ENCODE measurements at regions not wholly inside any gene's neighbourhood (a gene's known extent, or its start where the extent isn't known, plus 50 kb on each side); places are given as distances from the start of the nearest gene placed in this dataset.
"Not testable (repeated sequence)": the region's sequence is repeated elsewhere in the genome, so short reads cannot be mapped to it uniquely, and the experiment has no call there.

DNA sequence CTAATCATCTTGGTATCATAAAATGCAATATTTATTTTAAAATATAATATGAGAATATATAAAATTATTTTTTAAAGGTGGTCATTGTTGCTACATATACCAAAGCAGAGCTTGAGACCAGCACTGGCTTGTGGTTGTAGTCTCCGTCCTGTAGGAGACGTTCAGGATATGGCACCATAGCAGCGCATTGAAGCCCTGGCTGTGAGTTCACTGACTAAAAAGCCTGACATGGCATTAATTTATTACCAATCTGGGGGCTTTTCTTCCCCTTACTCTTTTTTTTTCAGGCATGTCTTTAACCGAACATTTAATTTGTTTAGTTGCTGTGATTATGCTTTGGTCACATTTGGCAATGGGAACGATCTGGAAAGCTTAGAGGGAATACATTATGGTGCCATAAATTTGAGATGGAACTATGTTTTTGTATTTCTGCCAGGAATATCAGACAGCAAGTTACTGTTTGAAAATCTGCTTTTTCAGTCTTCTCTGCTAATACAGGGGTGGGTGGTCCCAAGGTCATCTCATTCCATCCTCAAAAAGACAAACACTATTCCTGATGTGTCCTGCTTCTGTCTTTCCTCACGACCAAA lies 108.5 kb downstream of the ZIC4 start:
- Mint-ChIP-seq H3K9me3 (peaks cover 9% of the 10 kb centered on the region), H3K27ac (ENCODE audit: low read depth) (no peak overlapping the region), H3K36me3 (ENCODE audit: insufficient read depth) (peaks cover 1% of the 10 kb centered on the region), H3K4me3 (no peak overlapping the region), H3K4me1 (no peaks in the 10 kb centered on the region), H3K27me3 (no peaks in the 10 kb centered on the region)
- DNase-seq (ENCODE audit: low spot score in 2 of 2) (no peak), ATAC-seq (replicated peaks; ENCODE audit: extremely low read depth, poor library complexity, severe bottlenecking) (no peak)

- DNase-seq (ENCODE audit: low spot score in 2 of 2); H3K4me1 Mint-ChIP-seq; ATAC-seq (replicated peaks; ENCODE audit: extremely low read depth, poor library complexity, severe bottlenecking); H3K27ac Mint-ChIP-seq (ENCODE audit: low read depth); H3K4me3 Mint-ChIP-seq; H3K27me3 Mint-ChIP-seq; H3K36me3 Mint-ChIP-seq (ENCODE audit: insufficient read depth): not testable (repeated sequence)
- peaks cover 18% of the 10 kb centered on the region for H3K9me3 Mint-ChIP-seq
Measured at GRCh38 chr3:147287370-147287769, 119.0 kb downstream of the ZIC4 start.

GRCh38 chr3:147269907-147270306 lies 136.4 kb downstream of the ZIC4 start:
- Mint-ChIP-seq H3K9me3 (peaks cover 31% of the 10 kb centered on the region), H3K4me1 (no peaks in the 10 kb centered on the region), H3K4me3 (no peak overlapping the region), H3K27me3 (no peaks in the 10 kb centered on the region), H3K36me3 (ENCODE audit: insufficient read depth) (peaks cover 2% of the 10 kb centered on the region), H3K27ac (ENCODE audit: low read depth) (no peak overlapping the region)
- DNase-seq (ENCODE audit: low spot score in 2 of 2) (no peak), ATAC-seq (replicated peaks; ENCODE audit: extremely low read depth, poor library complexity, severe bottlenecking) (no peak)

- Mint-ChIP-seq H3K36me3 (ENCODE audit: insufficient read depth) (peaks cover 2% of the 10 kb centered on the region), H3K9me3 (peaks cover 27% of the 10 kb centered on the region), H3K27me3 (no peaks in the 10 kb centered on the region), H3K4me3 (no peak overlapping the region), H3K27ac (ENCODE audit: low read depth) (no peak overlapping the region), H3K4me1 (no peaks in the 10 kb centered on the region)
- no peak for ATAC-seq (replicated peaks; ENCODE audit: extremely low read depth, poor library complexity, severe bottlenecking)
- no peak for DNase-seq (ENCODE audit: low spot score in 2 of 2)
Measured at GRCh38 chr3:147267434-147267833, 138.9 kb downstream of the ZIC4 start.

DNA sequence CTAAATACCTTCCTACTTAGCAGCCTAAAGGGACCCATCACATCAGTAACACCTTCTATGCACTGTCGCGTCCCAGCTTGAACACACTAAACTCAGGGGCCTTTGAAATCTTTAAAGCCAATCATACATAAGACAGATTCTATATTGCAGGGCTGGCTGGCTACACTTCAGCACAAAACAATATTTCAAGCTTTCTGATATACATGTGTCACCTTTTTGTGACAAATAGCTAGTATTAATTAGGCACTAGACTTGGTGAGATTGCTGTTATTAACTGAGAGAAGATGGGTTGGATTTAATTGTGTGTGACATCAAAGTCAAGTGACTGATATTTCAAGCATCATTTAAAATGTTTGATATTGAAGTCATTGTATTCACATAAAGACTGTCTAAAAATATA lies 148.4 kb downstream of the ZIC4 start:
- Mint-ChIP-seq H3K36me3 (ENCODE audit: insufficient read depth) (no peaks in the 10 kb centered on the region), H3K4me3 (no peak overlapping the region), H3K4me1 (no peaks in the 10 kb centered on the region), H3K9me3 (no peaks in the 10 kb centered on the region), H3K27ac (ENCODE audit: low read depth) (no peak overlapping the region), H3K27me3 (no peaks in the 10 kb centered on the region)
- ATAC-seq (replicated peaks; ENCODE audit: extremely low read depth, poor library complexity, severe bottlenecking) (no peak), DNase-seq (ENCODE audit: low spot score in 2 of 2) (no peak)

DNA sequence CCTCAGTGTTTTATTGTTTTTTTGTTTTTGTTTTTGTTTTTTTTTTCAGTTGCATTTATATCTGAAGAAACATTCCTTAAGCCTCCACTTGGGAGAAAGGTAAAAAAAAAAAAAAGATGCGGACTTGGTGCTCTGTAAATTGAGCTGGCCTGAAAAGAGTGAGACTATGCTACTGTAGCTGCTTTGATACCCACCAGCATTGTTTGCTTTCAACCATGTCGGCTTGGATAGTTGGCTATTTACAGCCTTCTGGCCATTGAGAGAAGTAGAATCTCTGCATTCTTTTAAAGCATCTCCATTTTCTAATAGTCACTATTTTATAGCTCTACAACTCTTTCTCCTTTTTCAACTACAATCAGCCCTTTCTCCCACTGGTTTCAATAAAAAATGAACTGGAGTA lies 149.6 kb downstream of the ZIC4 start:
- no peak for DNase-seq (ENCODE audit: low spot score in 2 of 2)
- Mint-ChIP-seq H3K27ac (ENCODE audit: low read depth) (no peak overlapping the region), H3K4me3 (no peak overlapping the region), H3K36me3 (ENCODE audit: insufficient read depth) (no peaks in the 10 kb centered on the region), H3K27me3 (no peaks in the 10 kb centered on the region), H3K4me1 (no peaks in the 10 kb centered on the region), H3K9me3 (no peaks in the 10 kb centered on the region)
- ATAC-seq (replicated peaks; ENCODE audit: extremely low read depth, poor library complexity, severe bottlenecking) = no peak

GRCh38 chr3:147246906-147247305 lies 159.4 kb downstream of the ZIC4 start:
- no peaks in the 10 kb centered on the region for H3K27me3 Mint-ChIP-seq
- H3K36me3 Mint-ChIP-seq (ENCODE audit: insufficient read depth) = no peaks in the 10 kb centered on the region
- ATAC-seq (replicated peaks; ENCODE audit: extremely low read depth, poor library complexity, severe bottlenecking) = no peak
- peaks cover 8% of the 10 kb centered on the region for H3K9me3 Mint-ChIP-seq
- H3K27ac Mint-ChIP-seq (ENCODE audit: low read depth) = no peak overlapping the region
- DNase-seq (ENCODE audit: low spot score in 2 of 2) = no peak
- H3K4me3 Mint-ChIP-seq = no peak overlapping the region
- H3K4me1 Mint-ChIP-seq = no peaks in the 10 kb centered on the region

DNA sequence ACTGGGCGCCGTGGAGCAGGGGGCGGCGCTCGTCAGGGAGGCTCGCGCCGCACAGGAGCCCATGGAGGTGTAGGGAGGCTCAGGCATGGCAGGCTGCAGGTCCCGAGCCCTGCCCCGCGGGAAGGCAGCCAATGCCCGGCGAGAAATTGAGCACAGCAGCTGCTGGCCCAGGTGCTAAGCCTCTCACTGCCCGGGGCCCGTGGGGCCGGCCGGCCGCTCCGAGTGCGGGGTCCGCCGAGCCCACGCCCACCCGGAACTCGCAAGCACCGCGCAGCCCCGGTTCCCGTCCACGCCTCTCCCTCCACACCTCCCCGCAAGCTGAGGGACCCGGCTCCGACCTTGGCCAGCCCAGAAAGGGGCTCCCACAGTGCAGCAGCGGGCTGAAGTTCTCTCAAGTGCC lies 160.7 kb downstream of the ZIC4 start:
- not testable (repeated sequence) for H3K9me3 Mint-ChIP-seq; H3K4me1 Mint-ChIP-seq; H3K36me3 Mint-ChIP-seq (ENCODE audit: insufficient read depth); H3K27me3 Mint-ChIP-seq; ATAC-seq (replicated peaks; ENCODE audit: extremely low read depth, poor library complexity, severe bottlenecking); DNase-seq (ENCODE audit: low spot score in 2 of 2); H3K27ac Mint-ChIP-seq (ENCODE audit: low read depth); H3K4me3 Mint-ChIP-seq

GRCh38 chr3:147245022-147245421 lies 161.3 kb downstream of the ZIC4 start:
- not testable (repeated sequence) for H3K4me1 Mint-ChIP-seq; H3K4me3 Mint-ChIP-seq; H3K27me3 Mint-ChIP-seq; ATAC-seq (replicated peaks; ENCODE audit: extremely low read depth, poor library complexity, severe bottlenecking); DNase-seq (ENCODE audit: low spot score in 2 of 2); H3K9me3 Mint-ChIP-seq; H3K36me3 Mint-ChIP-seq (ENCODE audit: insufficient read depth); H3K27ac Mint-ChIP-seq (ENCODE audit: low read depth)

- H3K27ac Mint-ChIP-seq (ENCODE audit: low read depth) = no peak overlapping the region
- ATAC-seq (replicated peaks; ENCODE audit: extremely low read depth, poor library complexity, severe bottlenecking) = no peak
Measured at GRCh38 chr3:147244397-147244796, 161.9 kb downstream of the ZIC4 start.

DNA sequence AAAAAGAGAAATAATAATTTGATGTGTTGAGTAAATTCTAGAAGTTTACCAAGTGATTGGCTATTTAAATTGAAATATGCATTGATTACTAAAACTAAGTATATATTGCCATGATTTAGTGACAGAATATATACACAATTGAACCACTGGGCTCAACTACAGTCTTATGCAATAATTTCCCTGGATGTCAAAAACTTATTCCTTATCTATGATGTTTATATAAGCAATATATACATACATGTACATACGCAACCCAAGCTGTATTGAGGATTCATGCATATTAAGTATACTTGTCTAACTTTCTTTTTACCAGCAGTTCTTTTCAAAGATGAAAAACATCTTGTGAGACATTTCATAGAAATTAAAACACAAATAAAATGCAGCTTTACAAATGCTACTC lies 165.8 kb downstream of the ZIC4 start:
- Mint-ChIP-seq H3K36me3 (ENCODE audit: insufficient read depth) (peaks cover 2% of the 10 kb centered on the region), H3K27me3 (no peaks in the 10 kb centered on the region), H3K4me3 (no peak overlapping the region), H3K4me1 (no peaks in the 10 kb centered on the region), H3K9me3 (no peaks in the 10 kb centered on the region), H3K27ac (ENCODE audit: low read depth) (no peak overlapping the region)
- ATAC-seq (replicated peaks; ENCODE audit: extremely low read depth, poor library complexity, severe bottlenecking) (no peak), DNase-seq (ENCODE audit: low spot score in 2 of 2) (no peak)

More at GRCh38 chr3:147244397-147244796, 161.9 kb downstream of the ZIC4 start:
- peaks cover 8% of the 10 kb centered on the region for H3K9me3 Mint-ChIP-seq
- no peaks in the 10 kb centered on the region for H3K4me1 Mint-ChIP-seq
- no peaks in the 10 kb centered on the region for H3K27me3 Mint-ChIP-seq
- DNase-seq (ENCODE audit: low spot score in 2 of 2) = no peak
- H3K36me3 Mint-ChIP-seq (ENCODE audit: insufficient read depth) = no peaks in the 10 kb centered on the region
- H3K4me3 Mint-ChIP-seq = no peak overlapping the region

- no peaks in the 10 kb centered on the region for H3K27me3 Mint-ChIP-seq
- peaks cover 5% of the 10 kb centered on the region for H3K9me3 Mint-ChIP-seq
- no peak for ATAC-seq (replicated peaks; ENCODE audit: extremely low read depth, poor library complexity, severe bottlenecking)
- no peaks in the 10 kb centered on the region for H3K4me1 Mint-ChIP-seq
- H3K4me3 Mint-ChIP-seq = no peak overlapping the region
- DNase-seq (ENCODE audit: low spot score in 2 of 2) = no peak
- no peak overlapping the region for H3K27ac Mint-ChIP-seq (ENCODE audit: low read depth)
- peaks cover 2% of the 10 kb centered on the region for H3K36me3 Mint-ChIP-seq (ENCODE audit: insufficient read depth)
Measured at GRCh38 chr3:147237991-147238390, 168.4 kb downstream of the ZIC4 start.

DNA sequence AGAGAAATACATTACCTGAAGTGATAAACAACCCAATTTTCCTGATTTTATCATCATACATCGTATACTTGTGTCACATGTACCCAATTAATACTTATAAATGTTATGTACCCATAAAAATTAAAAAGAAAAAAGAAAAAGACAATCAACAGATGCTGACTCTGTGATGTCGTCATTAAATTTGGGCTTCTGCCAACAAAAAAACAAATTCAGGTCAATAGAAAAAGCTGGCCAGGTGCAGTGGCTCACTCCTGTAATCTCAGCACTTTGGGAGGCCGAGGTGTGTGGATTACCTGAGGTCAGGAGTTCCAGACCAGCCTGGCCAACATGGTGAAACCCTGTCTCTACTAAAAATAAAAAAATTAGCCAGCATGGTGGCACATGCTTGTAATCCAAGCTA lies 174.4 kb downstream of the ZIC4 start:
- H3K4me3 Mint-ChIP-seq; DNase-seq (ENCODE audit: low spot score in 2 of 2); H3K27ac Mint-ChIP-seq (ENCODE audit: low read depth); H3K4me1 Mint-ChIP-seq; ATAC-seq (replicated peaks; ENCODE audit: extremely low read depth, poor library complexity, severe bottlenecking); H3K27me3 Mint-ChIP-seq; H3K36me3 Mint-ChIP-seq (ENCODE audit: insufficient read depth); H3K9me3 Mint-ChIP-seq: not testable (repeated sequence)

GRCh38 chr3:147231111-147231510 lies 175.2 kb downstream of the ZIC4 start:
- Mint-ChIP-seq H3K36me3 (ENCODE audit: insufficient read depth) (no peaks in the 10 kb centered on the region), H3K9me3 (peaks cover 5% of the 10 kb centered on the region), H3K4me3 (no peak overlapping the region)

More at GRCh38 chr3:147231111-147231510, 175.2 kb downstream of the ZIC4 start:
- no peak for ATAC-seq (replicated peaks; ENCODE audit: extremely low read depth, poor library complexity, severe bottlenecking)
- no peak for DNase-seq (ENCODE audit: low spot score in 2 of 2)
- Mint-ChIP-seq H3K27ac (ENCODE audit: low read depth) (no peak overlapping the region), H3K4me1 (no peaks in the 10 kb centered on the region), H3K27me3 (no peaks in the 10 kb centered on the region)
